HepG2 (cell line): ENCODE measurements at regions not wholly inside any gene's neighbourhood (a gene's known extent, or its start where the extent isn't known, plus 50 kb on each side); places are given as distances from the start of the nearest gene placed in this dataset.

Experiments
- ASH2L ChIP-seq: fragments of 300-600, 200-600 bp; sonication (generic); IDR thresholded peaks from 2 replicates; pipeline ENCODE4 v1.7.0; 2017; ENCODE audit warnings: low read depth, mild to moderate bottlenecking, moderate library complexity, mixed read lengths, low read length; ENCODE audit not compliant: insufficient read length
- ATAD3A ChIP-seq: sonication (generic); formaldehyde crosslinking; IDR thresholded peaks from 2 replicates; pipeline ENCODE4 v1.4.0; 2020; ENCODE audit warnings: missing genetic modification reagents
- ATF1 ChIP-seq: IDR thresholded peaks from 2 replicates; pipeline ENCODE4 v1.6.1; 2016; ENCODE audit warnings: mild to moderate bottlenecking, control low read depth
- DPF2 ChIP-seq: sonication (generic); formaldehyde crosslinking; IDR thresholded peaks from 2 replicates; pipeline ENCODE4 v1.4.0; 2020; ENCODE audit warnings: mild to moderate bottlenecking, low read depth, missing genetic modification reagents, borderline replicate concordance
- E2F1 ChIP-seq: sonication (generic); formaldehyde crosslinking; IDR thresholded peaks from 2 replicates; pipeline ENCODE4 v1.5.0; 2020; ENCODE audit warnings: missing genetic modification reagents
- FOXK1 ChIP-seq: sonication (generic); formaldehyde crosslinking; IDR thresholded peaks from 2 replicates; pipeline ENCODE4 v1.4.0; 2020; ENCODE audit warnings: low read depth, missing genetic modification reagents, borderline replicate concordance
- GFI1 ChIP-seq: sonication (generic); formaldehyde crosslinking; IDR thresholded peaks from 2 replicates; pipeline ENCODE4 v1.5.0; 2020; ENCODE audit warnings: missing genetic modification reagents, mild to moderate bottlenecking, borderline replicate concordance
- HMG20B ChIP-seq: conservative IDR thresholded peaks from 2 replicates; pipeline ENCODE4 v1.6.1; 2016; ENCODE audit warnings: missing genetic modification reagents, missing compliant biosample characterization
- IKZF4 ChIP-seq: sonication (generic); formaldehyde crosslinking; IDR thresholded peaks from 2 replicates; pipeline ENCODE4 v1.5.1; 2020; ENCODE audit warnings: borderline replicate concordance, mild to moderate bottlenecking, low read depth, missing genetic modification reagents; ENCODE audit errors: not compliant biosample characterization
- KDM2A ChIP-seq: sonication (generic); formaldehyde crosslinking; IDR thresholded peaks from 2 replicates; pipeline ENCODE4 v1.4.0; 2020; ENCODE audit warnings: low read depth, missing genetic modification reagents, borderline replicate concordance
- NCOA2 ChIP-seq: sonication (generic); formaldehyde crosslinking; IDR thresholded peaks from 2 replicates; pipeline ENCODE4 v1.8.0; 2022; ENCODE audit warnings: inconsistent platforms
- RAD21 ChIP-seq: fragments of 450-650 bp; formaldehyde crosslinking; IDR thresholded peaks from 2 replicates; pipeline ENCODE4 v1.5.0; 2020; ENCODE audit warnings: mild to moderate bottlenecking
- RNF2 ChIP-seq: fragments of 450-650 bp; conservative IDR thresholded peaks from 2 replicates; pipeline ENCODE4 v1.6.1; 2016; ENCODE audit warnings: low read depth
- SMAD1 ChIP-seq: sonication (generic); formaldehyde crosslinking; IDR thresholded peaks from 2 replicates; pipeline ENCODE4 v1.4.0; 2020; ENCODE audit warnings: missing genetic modification reagents, low read depth, mild to moderate bottlenecking, borderline replicate concordance
- SNAI1 ChIP-seq: sonication (generic); formaldehyde crosslinking; IDR thresholded peaks from 2 replicates; pipeline ENCODE4 v1.5.0; 2020; ENCODE audit warnings: mild to moderate bottlenecking, missing genetic modification reagents, borderline replicate concordance
- TFAP4 ChIP-seq: sonication (generic); IDR thresholded peaks from 2 replicates; pipeline ENCODE4 v1.6.1; 2016; ENCODE audit warnings: low read depth, borderline replicate concordance
- ZBTB46 ChIP-seq: sonication (generic); formaldehyde crosslinking; IDR thresholded peaks from 2 replicates; pipeline ENCODE4 v1.4.0; 2020; ENCODE audit warnings: mild to moderate bottlenecking, missing genetic modification reagents, borderline replicate concordance
- ZNF281 ChIP-seq: sonication (generic); formaldehyde crosslinking; IDR thresholded peaks from 2 replicates; pipeline ENCODE4 v1.4.0; 2020; ENCODE audit warnings: missing genetic modification reagents, borderline replicate concordance
- ZNF776 ChIP-seq: sonication (generic); formaldehyde crosslinking; IDR thresholded peaks from 2 replicates; pipeline ENCODE4 v1.4.0; 2020; ENCODE audit warnings: mild to moderate bottlenecking, missing genetic modification reagents
- ZXDC ChIP-seq: sonication (generic); formaldehyde crosslinking; IDR thresholded peaks from 2 replicates; pipeline ENCODE4 v1.5.0; 2020; ENCODE audit warnings: mild to moderate bottlenecking, missing genetic modification reagents

- TF ChIP-seq RAD21: no peak
- peak; percentile 70 for TF ChIP-seq ASH2L
- TF ChIP-seq IKZF4 (CRISPR knock-in tag): no peak
- 0 out of 2 replicates have a peak, but pooled peaks have one; percentile 51 for TF ChIP-seq HMG20B
- no peak for TF ChIP-seq ZNF281 (CRISPR knock-in tag)
- TF ChIP-seq KDM2A: no peak
- TF ChIP-seq FOXK1 (CRISPR knock-in tag): 0 out of 2 replicates have a peak, but pooled peaks have one; percentile 11
- no peak for TF ChIP-seq RNF2
- peak; percentile 90; the same call in 1 of the 2 replicates for TF ChIP-seq TFAP4
- no peak for TF ChIP-seq SMAD1 (CRISPR knock-in tag)
- TF ChIP-seq SNAI1 (CRISPR knock-in tag): no peak
- no peak for TF ChIP-seq ZXDC (CRISPR knock-in tag)
- no peak for TF ChIP-seq ATF1 (CRISPR knock-in tag)
- peak; percentile 85 for TF ChIP-seq NCOA2
- no peak for TF ChIP-seq E2F1 (CRISPR knock-in tag)
- TF ChIP-seq ZBTB46 (CRISPR knock-in tag): no peak
- TF ChIP-seq DPF2: peak; percentile 75; the same call in 1 of the 2 replicates
- TF ChIP-seq GFI1 (CRISPR knock-in tag): peak; percentile 48; the same call in 1 of the 2 replicates
- TF ChIP-seq ZNF776 (CRISPR knock-in tag): no peak
- no peak for TF ChIP-seq ATAD3A (CRISPR knock-in tag)
Measured at GRCh38 chr3:182212479-182213076, 500.9 kb downstream of the SOX2 start (continued).
